Osteocyte (in vitro differentiated cells): ENCODE measurements at regions not wholly inside any gene's neighbourhood (a gene's known extent, or its start where the extent isn't known, plus 50 kb on each side); places are given as distances from the start of the nearest gene placed in this dataset.

Experiments
- DNase-seq: peaks from one replicate; pipeline ENCODE4 v3.0.0; 2021; ENCODE audit warnings: mixed read lengths; ENCODE audit not compliant: unreplicated experiment; ENCODE audit errors: extremely low spot score
- H3K27ac Mint-ChIP-seq: one replicate; pipeline ENCODE4 v1.8.0; 2021; ENCODE audit warnings: mild to moderate bottlenecking, mixed read lengths; ENCODE audit not compliant: unreplicated experiment
- H3K27me3 Mint-ChIP-seq: one replicate; pipeline ENCODE4 v1.8.0; 2021; ENCODE audit warnings: mixed read lengths; ENCODE audit not compliant: unreplicated experiment
- H3K36me3 Mint-ChIP-seq: one replicate; pipeline ENCODE4 v1.8.0; 2021; ENCODE audit warnings: mixed read lengths; ENCODE audit not compliant: unreplicated experiment
- H3K4me1 Mint-ChIP-seq: one replicate; pipeline ENCODE4 v1.8.0; 2021; ENCODE audit warnings: mixed read lengths; ENCODE audit not compliant: unreplicated experiment
- H3K4me3 Mint-ChIP-seq: one replicate; pipeline ENCODE4 v1.8.0; 2021; ENCODE audit warnings: mild to moderate bottlenecking, moderate library complexity, mixed read lengths; ENCODE audit not compliant: unreplicated experiment
- H3K9me3 Mint-ChIP-seq: one replicate; pipeline ENCODE4 v1.8.0; 2021; ENCODE audit warnings: mixed read lengths; ENCODE audit not compliant: unreplicated experiment
- CTCF ChIP-seq: fragments of 200-600 bp; sonication (generic); IDR thresholded peaks from 2 replicates; pipeline ENCODE4 v1.5.0; 2021; ENCODE audit warnings: antibody characterized with exemption, mild to moderate bottlenecking, moderate library complexity

GRCh38 chr2:234288974-234289455, 207.9 kb downstream of the ARL4C start:
- H3K9me3 Mint-ChIP-seq: peaks cover 7% of the 10 kb centered on the region
- H3K4me3 Mint-ChIP-seq: no peak overlapping the region
- TF ChIP-seq CTCF: peak; percentile 70
- no peak for DNase-seq
- no peak overlapping the region for H3K27ac Mint-ChIP-seq
- peaks cover 39% of the 10 kb centered on the region for H3K4me1 Mint-ChIP-seq
- H3K36me3 Mint-ChIP-seq: no peaks in the 10 kb centered on the region
- H3K27me3 Mint-ChIP-seq: no peaks in the 10 kb centered on the region

- Mint-ChIP-seq H3K4me3 (no peak overlapping the region), H3K4me1 (peaks cover 36% of the 10 kb centered on the region), H3K27me3 (no peaks in the 10 kb centered on the region), H3K36me3 (peaks cover 2% of the 10 kb centered on the region), H3K27ac (no peak overlapping the region), H3K9me3 (peaks cover 6% of the 10 kb centered on the region)
- no peak for TF ChIP-seq CTCF
- DNase-seq: no peak
These were observed 209.2 kb downstream of the ARL4C start for GRCh38 chr2:234287650-234288049.

- no peak for DNase-seq
- TF ChIP-seq CTCF: no peak
- peaks cover 4% of the 10 kb centered on the region for H3K9me3 Mint-ChIP-seq
- H3K4me3 Mint-ChIP-seq: no peak overlapping the region
- H3K27ac Mint-ChIP-seq: no peak overlapping the region
- peaks cover 3% of the 10 kb centered on the region for H3K36me3 Mint-ChIP-seq
- H3K27me3 Mint-ChIP-seq: no peaks in the 10 kb centered on the region
- H3K4me1 Mint-ChIP-seq: peaks cover 32% of the 10 kb centered on the region
These were observed 209.9 kb downstream of the ARL4C start for GRCh38 chr2:234286956-234287355.

GRCh38 chr2:234286118-234286598, 210.7 kb downstream of the ARL4C start:
- no peak for TF ChIP-seq CTCF
- Mint-ChIP-seq H3K36me3 (peaks cover 3% of the 10 kb centered on the region), H3K4me3 (no peak overlapping the region), H3K9me3 (peaks cover 4% of the 10 kb centered on the region), H3K4me1 (peaks cover 26% of the 10 kb centered on the region), H3K27ac (peak overlapping the region; percentile 36), H3K27me3 (no peaks in the 10 kb centered on the region)
- no peak for DNase-seq

- TF ChIP-seq CTCF: no peak
- H3K27ac Mint-ChIP-seq: no peak overlapping the region
- H3K9me3 Mint-ChIP-seq: peaks cover 4% of the 10 kb centered on the region
- peaks cover 26% of the 10 kb centered on the region for H3K4me1 Mint-ChIP-seq
- no peaks in the 10 kb centered on the region for H3K27me3 Mint-ChIP-seq
- H3K36me3 Mint-ChIP-seq: peaks cover 3% of the 10 kb centered on the region
- no peak for DNase-seq
- H3K4me3 Mint-ChIP-seq: no peak overlapping the region
These were observed 211.3 kb downstream of the ARL4C start for GRCh38 chr2:234285541-234285940.
